ENCODE measurements at regions not wholly inside any gene's neighbourhood (a gene's known extent, or its start where the extent isn't known, plus 50 kb on each side); places are given as distances from the start of the nearest gene placed in this dataset.

GRCh38 chr1:181416268-181416860 lies 67.0 kb upstream of the CACNA1E start:
- Mint-ChIP-seq H3K4me3 (ENCODE audit: low read depth, unreplicated experiment) (no peak overlapping the region), H3K4me1 (ENCODE audit: low read depth, unreplicated experiment) (no peaks in the 10 kb centered on the region), H3K27me3 (ENCODE audit: unreplicated experiment) (peaks cover 7% of the 10 kb centered on the region), H3K9me3 (ENCODE audit: low read depth, unreplicated experiment) (peaks cover 2% of the 10 kb centered on the region), H3K27ac (ENCODE audit: unreplicated experiment) (no peak overlapping the region), H3K36me3 (ENCODE audit: insufficient read depth, unreplicated experiment) (no peaks in the 10 kb centered on the region)
- DNase-seq, result no peak
- no TSS peak for BruUV-seq (replicated peaks)
- intact Hi-C loops (cut with micrococcal nuclease; ENCODE audit: unreplicated experiment), result no loop called here
- CTCF ChIA-PET, result interaction anchor here (0.6 kb wide), 1 partner anchor 218 kb away, joined by 6 read pairs; no protein-coding TSS in a partner anchor
- TF ChIP-seq, protein P1, sequence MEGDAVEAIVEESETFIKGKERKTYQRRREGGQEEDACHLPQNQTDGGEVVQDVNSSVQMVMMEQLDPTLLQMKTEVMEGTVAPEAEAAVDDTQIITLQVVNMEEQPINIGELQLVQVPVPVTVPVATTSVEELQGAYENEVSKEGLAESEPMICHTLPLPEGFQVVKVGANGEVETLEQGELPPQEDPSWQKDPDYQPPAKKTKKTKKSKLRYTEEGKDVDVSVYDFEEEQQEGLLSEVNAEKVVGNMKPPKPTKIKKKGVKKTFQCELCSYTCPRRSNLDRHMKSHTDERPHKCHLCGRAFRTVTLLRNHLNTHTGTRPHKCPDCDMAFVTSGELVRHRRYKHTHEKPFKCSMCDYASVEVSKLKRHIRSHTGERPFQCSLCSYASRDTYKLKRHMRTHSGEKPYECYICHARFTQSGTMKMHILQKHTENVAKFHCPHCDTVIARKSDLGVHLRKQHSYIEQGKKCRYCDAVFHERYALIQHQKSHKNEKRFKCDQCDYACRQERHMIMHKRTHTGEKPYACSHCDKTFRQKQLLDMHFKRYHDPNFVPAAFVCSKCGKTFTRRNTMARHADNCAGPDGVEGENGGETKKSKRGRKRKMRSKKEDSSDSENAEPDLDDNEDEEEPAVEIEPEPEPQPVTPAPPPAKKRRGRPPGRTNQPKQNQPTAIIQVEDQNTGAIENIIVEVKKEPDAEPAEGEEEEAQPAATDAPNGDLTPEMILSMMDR (IDR thresholded peaks at IDR 0.05; ENCODE audit: unreplicated experiment), result no peak

- no peak overlapping the region for H3K27ac Mint-ChIP-seq (ENCODE audit: unreplicated experiment)
- peaks cover 2% of the 10 kb centered on the region for H3K9me3 Mint-ChIP-seq (ENCODE audit: low read depth, unreplicated experiment)
- no peak overlapping the region for H3K4me3 Mint-ChIP-seq (ENCODE audit: low read depth, unreplicated experiment)
- CTCF ChIA-PET, result interaction anchor here (1.1 kb wide), 1 partner anchor 25 kb away, joined by 5 read pairs; no protein-coding TSS in a partner anchor
- BruUV-seq (replicated peaks), result no TSS peak
- TF ChIP-seq, protein P1 (IDR thresholded peaks at IDR 0.05; ENCODE audit: unreplicated experiment), result no peak
- no peak for DNase-seq
- no peaks in the 10 kb centered on the region for H3K36me3 Mint-ChIP-seq (ENCODE audit: insufficient read depth, unreplicated experiment)
- no peaks in the 10 kb centered on the region for H3K4me1 Mint-ChIP-seq (ENCODE audit: low read depth, unreplicated experiment)
- H3K27me3 Mint-ChIP-seq (ENCODE audit: unreplicated experiment), result no peaks in the 10 kb centered on the region
- intact Hi-C loops (cut with micrococcal nuclease; ENCODE audit: unreplicated experiment), result no loop called here
Measured at GRCh38 chr1:181417915-181418314, 65.4 kb upstream of the CACNA1E start.

DNA sequence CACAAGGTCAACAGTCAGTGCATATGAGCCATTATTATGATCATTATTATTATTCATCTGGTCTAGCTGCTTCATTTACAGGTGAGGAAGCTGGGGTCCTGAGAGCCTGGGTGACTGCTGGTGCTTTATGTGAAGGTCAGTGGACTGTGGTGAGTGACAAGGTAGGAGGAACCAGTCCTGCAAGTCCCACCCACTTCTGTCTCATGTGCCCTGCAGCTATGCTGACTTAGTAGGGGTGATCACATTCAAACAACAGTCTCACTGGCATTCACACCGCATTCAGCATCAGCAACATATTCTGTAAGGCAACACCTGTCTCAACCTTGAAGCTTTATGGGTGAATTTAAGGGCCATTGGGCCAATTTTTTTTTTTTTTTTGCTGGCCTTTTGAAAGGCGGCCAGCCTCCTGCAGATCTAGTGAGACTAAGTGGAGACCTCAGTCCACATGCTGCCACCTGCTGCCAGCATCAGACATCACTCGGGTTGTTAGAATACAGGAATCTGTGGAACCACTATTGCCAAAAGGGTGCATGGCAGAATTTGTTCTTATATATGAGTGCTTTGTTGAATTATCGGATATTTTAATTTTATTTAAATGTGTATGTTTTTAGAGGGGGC lies 59.9 kb upstream of the CACNA1E start:
- BruUV-seq (replicated peaks), result no TSS peak
- CTCF ChIA-PET, result interaction anchor here (0.6 to 0.8 kb wide), 7 partner anchors 17 to 245 kb away, joined by 3 to 6 read pairs (median 4); no protein-coding TSS in a partner anchor
- peak; percentile 62 for DNase-seq
- no peak overlapping the region for H3K27ac Mint-ChIP-seq (ENCODE audit: unreplicated experiment)
- no peaks in the 10 kb centered on the region for H3K27me3 Mint-ChIP-seq (ENCODE audit: unreplicated experiment)
- TF ChIP-seq, protein P1 (IDR thresholded peaks at IDR 0.05; ENCODE audit: unreplicated experiment), result peak; percentile 36
- intact Hi-C loops (cut with micrococcal nuclease; ENCODE audit: unreplicated experiment), result loop anchor here (1.0 to 10.0 kb wide), 2 partner anchors 109 to 233 kb away; no protein-coding TSS in a partner anchor
- no peaks in the 10 kb centered on the region for H3K36me3 Mint-ChIP-seq (ENCODE audit: insufficient read depth, unreplicated experiment)
- peaks cover 3% of the 10 kb centered on the region for H3K9me3 Mint-ChIP-seq (ENCODE audit: low read depth, unreplicated experiment)
- no peak overlapping the region for H3K4me3 Mint-ChIP-seq (ENCODE audit: low read depth, unreplicated experiment)
- H3K4me1 Mint-ChIP-seq (ENCODE audit: low read depth, unreplicated experiment), result peaks cover 8% of the 10 kb centered on the region

- Mint-ChIP-seq H3K27ac (ENCODE audit: unreplicated experiment) (no peak overlapping the region), H3K9me3 (ENCODE audit: low read depth, unreplicated experiment) (peaks cover 3% of the 10 kb centered on the region), H3K36me3 (ENCODE audit: insufficient read depth, unreplicated experiment) (no peaks in the 10 kb centered on the region), H3K4me1 (ENCODE audit: low read depth, unreplicated experiment) (peaks cover 8% of the 10 kb centered on the region), H3K4me3 (ENCODE audit: low read depth, unreplicated experiment) (peak overlapping the region; percentile 31), H3K27me3 (ENCODE audit: unreplicated experiment) (no peaks in the 10 kb centered on the region)
- intact Hi-C loops (cut with micrococcal nuclease; ENCODE audit: unreplicated experiment), result loop anchor here (10.0 kb wide), 1 partner anchor 110 kb away; no protein-coding TSS in a partner anchor
- BruUV-seq (replicated peaks), result no TSS peak
- DNase-seq, result peak; percentile 83
- TF ChIP-seq, protein P1 (IDR thresholded peaks at IDR 0.05; ENCODE audit: unreplicated experiment), result peak; percentile 99
- CTCF ChIA-PET, result interaction anchor here (1.0 to 1.7 kb wide), 8 partner anchors 8 to 512 kb away, joined by 3 to 24 read pairs (median 4); no protein-coding TSS in a partner anchor
Measured at GRCh38 chr1:181424786-181425403, 58.4 kb upstream of the CACNA1E start.
